Coronary artery (tissue), 2 donors: ENCODE measurements at regions not wholly inside any gene's neighbourhood (a gene's known extent, or its start where the extent isn't known, plus 50 kb on each side); places are given as distances from the start of the nearest gene placed in this dataset.

ENCODE experiments used
- DNase-seq: peaks from one replicate; pipeline ENCODE4 v3.0.0-alpha.2; 2017; ENCODE audit warnings: low spot score
- H3K27ac ChIP-seq, 2 donors: fragments of 200-600 bp; sonication (generic); one replicate each; pipeline ENCODE4 v1.5.1; 2016 to 2019
- H3K4me3 ChIP-seq: fragments of 200-600 bp; sonication (generic); 2 replicates; pipeline ENCODE4 v1.5.1; 2016; ENCODE audit warnings: mild to moderate bottlenecking, moderate library complexity
- CTCF ChIP-seq: fragments of 200-600 bp; sonication (generic); IDR thresholded peaks from one replicate; pipeline ENCODE4 v1.5.1; 2019; ENCODE audit warnings: antibody characterized with exemption

- no peak overlapping the region for H3K27ac ChIP-seq
- no peak for DNase-seq
- TF ChIP-seq CTCF, result no peak
- H3K4me3 ChIP-seq, result no peak overlapping the region
These were observed 193.0 kb downstream of the BMP7 start for GRCh38 chr20:57073402-57073801.

- no peak for DNase-seq
- no peak overlapping the region for H3K4me3 ChIP-seq
- H3K27ac ChIP-seq, result no peak overlapping the region
- no peak for TF ChIP-seq CTCF
These were observed 192.1 kb downstream of the BMP7 start for GRCh38 chr20:57074386-57074785.

- Histone ChIP-seq H3K4me3 (no peak overlapping the region), H3K27ac (no peak overlapping the region)
- no peak for TF ChIP-seq CTCF
- DNase-seq, result no peak
These were observed 191.3 kb downstream of the BMP7 start for GRCh38 chr20:57075181-57075580.

GRCh38 chr20:57075603-57076002, 190.8 kb downstream of the BMP7 start:
- Histone ChIP-seq H3K4me3 (no peak overlapping the region), H3K27ac (no peak overlapping the region)
- DNase-seq, result no peak
- TF ChIP-seq CTCF, result no peak

- Histone ChIP-seq H3K27ac (no peak overlapping the region), H3K4me3 (no peak overlapping the region)
- DNase-seq, result no peak
- TF ChIP-seq CTCF, result no peak
These were observed 190.2 kb downstream of the BMP7 start for GRCh38 chr20:57076152-57076652.

- Histone ChIP-seq H3K27ac (no peak overlapping the region), H3K4me3 (no peak overlapping the region)
- DNase-seq, result no peak
- TF ChIP-seq CTCF, result no peak
These were observed 189.5 kb downstream of the BMP7 start for GRCh38 chr20:57076951-57077350.

- no peak for DNase-seq
- TF ChIP-seq CTCF, result no peak
- Histone ChIP-seq H3K27ac (no peak overlapping the region), H3K4me3 (no peak overlapping the region)
These were observed 188.3 kb downstream of the BMP7 start for GRCh38 chr20:57078116-57078515.
